Gastrocnemius medialis (tissue), 4 donors: ENCODE measurements at regions not wholly inside any gene's neighbourhood (a gene's known extent, or its start where the extent isn't known, plus 50 kb on each side); places are given as distances from the start of the nearest gene placed in this dataset.
"Not testable (repeated sequence)": the region's sequence is repeated elsewhere in the genome, so short reads cannot be mapped to it uniquely, and the experiment has no call there.

Experiments
- POLR2A ChIP-seq, 2 donors: fragments of 450-650 bp; IDR thresholded peaks; one replicate each; pipeline ENCODE4 v1.6.1; 2017; ENCODE audit warnings: antibody characterized with exemption in 2 of 2, mild to moderate bottlenecking in 2 of 2, moderate library complexity in 2 of 2
- TF ChIP-seq, protein P1 (sequence below), 5 experiments: fragments of 450-650 bp in 3 of 5; fragments of 200-600 bp in 2 of 5; sonication (generic) in 2 of 5; IDR thresholded peaks in 4 of 5; conservative IDR thresholded peaks in 1 of 5; 1 replicate in 4 of 5; 2 replicates in 1 of 5; pipeline ENCODE4 v1.5.1; 2016 to 2019; ENCODE audit warnings: antibody characterized with exemption in 5 of 5, mild to moderate bottlenecking in 3 of 5, moderate library complexity in 3 of 5

DNA sequence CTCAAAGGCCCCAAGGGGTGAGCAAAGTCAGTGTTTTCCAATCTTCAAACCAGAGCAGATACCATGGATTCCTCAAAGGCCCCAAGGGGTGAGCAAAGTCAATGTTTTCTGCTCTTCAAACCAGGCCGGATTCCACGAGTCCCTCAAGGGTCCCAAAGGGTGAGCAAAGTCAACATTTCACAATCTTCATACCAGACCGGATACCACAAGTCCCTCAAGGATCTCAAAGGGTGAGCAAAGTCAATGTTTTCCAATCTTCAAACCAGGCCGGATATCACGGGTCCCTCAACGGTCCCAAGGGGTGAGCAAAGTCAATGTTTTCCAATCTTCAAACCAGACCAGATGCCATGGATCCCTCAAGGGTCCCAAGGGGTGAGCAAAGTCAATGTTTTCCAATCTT is 265.2 kb downstream of the CRLF2 start:
- TF ChIP-seq, protein P1, sequence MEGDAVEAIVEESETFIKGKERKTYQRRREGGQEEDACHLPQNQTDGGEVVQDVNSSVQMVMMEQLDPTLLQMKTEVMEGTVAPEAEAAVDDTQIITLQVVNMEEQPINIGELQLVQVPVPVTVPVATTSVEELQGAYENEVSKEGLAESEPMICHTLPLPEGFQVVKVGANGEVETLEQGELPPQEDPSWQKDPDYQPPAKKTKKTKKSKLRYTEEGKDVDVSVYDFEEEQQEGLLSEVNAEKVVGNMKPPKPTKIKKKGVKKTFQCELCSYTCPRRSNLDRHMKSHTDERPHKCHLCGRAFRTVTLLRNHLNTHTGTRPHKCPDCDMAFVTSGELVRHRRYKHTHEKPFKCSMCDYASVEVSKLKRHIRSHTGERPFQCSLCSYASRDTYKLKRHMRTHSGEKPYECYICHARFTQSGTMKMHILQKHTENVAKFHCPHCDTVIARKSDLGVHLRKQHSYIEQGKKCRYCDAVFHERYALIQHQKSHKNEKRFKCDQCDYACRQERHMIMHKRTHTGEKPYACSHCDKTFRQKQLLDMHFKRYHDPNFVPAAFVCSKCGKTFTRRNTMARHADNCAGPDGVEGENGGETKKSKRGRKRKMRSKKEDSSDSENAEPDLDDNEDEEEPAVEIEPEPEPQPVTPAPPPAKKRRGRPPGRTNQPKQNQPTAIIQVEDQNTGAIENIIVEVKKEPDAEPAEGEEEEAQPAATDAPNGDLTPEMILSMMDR (IDR thresholded peaks at IDR 0.05 in 4 of 5, conservative IDR thresholded peaks at IDR 0.05 in 1 of 5): not testable (repeated sequence)
- not testable (repeated sequence) for TF ChIP-seq POLR2A (IDR thresholded peaks at IDR 0.05)
